ENCODE measurements at regions not wholly inside any gene's neighbourhood (a gene's known extent, or its start where the extent isn't known, plus 50 kb on each side); places are given as distances from the start of the nearest gene placed in this dataset.

DNA sequence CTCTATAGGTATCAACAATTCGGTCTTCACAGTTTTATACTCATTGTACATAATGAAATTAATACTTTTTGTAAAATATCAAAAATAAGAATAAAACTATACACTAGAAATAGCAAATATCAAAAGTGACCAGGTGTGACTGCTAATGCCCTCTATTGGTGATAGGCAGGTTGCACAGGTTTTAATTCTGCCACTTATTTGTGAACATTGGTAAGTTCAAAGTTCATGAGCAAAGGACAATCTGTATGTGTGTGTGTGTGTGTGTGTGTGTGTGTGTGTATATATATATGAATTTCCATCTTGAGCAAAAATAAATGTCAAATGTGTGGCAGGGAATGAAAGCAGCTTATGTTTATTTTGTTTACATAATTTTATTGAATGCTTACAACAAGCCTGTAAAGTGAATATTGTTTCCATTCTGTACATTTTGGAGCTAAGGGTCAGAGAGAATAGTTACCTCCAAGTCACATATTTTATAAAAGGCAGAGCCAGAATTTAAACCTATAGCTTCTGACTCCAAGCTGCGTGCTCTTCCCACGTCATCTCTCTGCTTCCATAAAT is 537.4 kb downstream of the CPS1 start:
- TF ChIP-seq FOXK2 (IDR thresholded peaks at IDR 0.05): no peak
- TF ChIP-seq NFRKB (IDR thresholded peaks at IDR 0.05): no peak
